Upper lobe of right lung (tissue), 1 donor: ENCODE measurements at regions not wholly inside any gene's neighbourhood (a gene's known extent, or its start where the extent isn't known, plus 50 kb on each side); places are given as distances from the start of the nearest gene placed in this dataset.

Experiments
- ATAC-seq: fragments of 200-7000 bp; cut with Tn5 transposase; one replicate; pipeline ENCODE4 v1.9.1; 2020; ENCODE audit warnings: mild to moderate bottlenecking, moderate library complexity
- DNase-seq: peaks from one replicate; pipeline ENCODE4 v3.0.0-alpha.2; 2020
- H3K27ac ChIP-seq: fragments of 200-600 bp; one replicate; pipeline ENCODE4 v1.8.0; 2022
- H3K27me3 ChIP-seq: fragments of 200-600 bp; one replicate; pipeline ENCODE4 v1.8.0; 2022; ENCODE audit warnings: mild to moderate bottlenecking
- H3K36me3 ChIP-seq: fragments of 200-600 bp; one replicate; pipeline ENCODE4 v1.8.0; 2022
- H3K4me1 ChIP-seq: fragments of 200-600 bp; one replicate; pipeline ENCODE4 v1.8.0; 2022
- H3K4me3 ChIP-seq: fragments of 200-600 bp; one replicate; pipeline ENCODE4 v1.8.0; 2022; ENCODE audit warnings: mild to moderate bottlenecking
- H3K9me3 ChIP-seq: fragments of 200-600 bp; one replicate; pipeline ENCODE4 v1.8.0; 2022
- intact Hi-C: fragments of 100-400 bp; cut with DNase I; formaldehyde crosslinking; loops from one replicate; pipeline ENCODE4 v1.11.0; 2022
- TF ChIP-seq, protein P1 (sequence below): fragments of 200-600 bp; IDR thresholded peaks from one replicate; pipeline ENCODE4 v1.8.0; 2022; ENCODE audit warnings: antibody characterized with exemption
- donor health status: DM: no; HTN: yes; CAD: no; lungs with severe emphysema.

DNA sequence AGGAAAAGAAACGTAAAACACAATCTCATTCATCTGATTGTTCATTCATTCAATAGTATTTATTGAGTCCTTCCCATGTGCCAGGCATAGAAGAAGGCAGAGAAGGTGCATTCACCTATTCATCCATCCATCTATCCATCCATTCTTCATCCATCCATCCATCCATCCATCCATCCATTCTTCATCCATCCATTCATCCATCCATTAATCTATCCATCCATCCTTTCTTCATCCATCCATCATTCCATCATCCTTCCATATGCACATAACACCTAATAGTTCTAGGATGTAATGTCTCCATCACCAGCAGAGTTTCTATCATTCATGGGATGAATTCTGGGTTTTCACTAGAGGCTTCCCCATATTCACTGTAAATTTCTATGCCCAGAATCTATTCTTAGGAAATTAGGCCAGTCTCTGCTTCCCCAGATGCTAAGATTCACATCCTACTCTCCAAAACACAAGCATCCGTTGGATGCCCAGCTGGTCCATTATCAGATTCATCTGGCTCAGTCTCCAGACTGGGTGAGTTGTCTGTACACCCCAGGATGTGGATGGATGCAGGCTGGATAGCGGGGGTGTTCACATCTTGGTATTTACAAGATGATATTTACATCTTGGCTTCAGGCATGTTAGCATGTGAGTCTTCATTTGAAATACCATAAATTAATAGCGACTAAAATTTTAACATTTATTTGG lies 517.7 kb upstream of the SULF2 start:
- no peaks in the 10 kb centered on the region for H3K36me3 ChIP-seq
- ATAC-seq: no peak
- H3K9me3 ChIP-seq: no peaks in the 10 kb centered on the region
- intact Hi-C loops: no loop called here
- H3K27me3 ChIP-seq: no peaks in the 10 kb centered on the region
- no peak for DNase-seq
- no peak overlapping the region for H3K27ac ChIP-seq
- H3K4me3 ChIP-seq: no peak overlapping the region
- TF ChIP-seq, protein P1, sequence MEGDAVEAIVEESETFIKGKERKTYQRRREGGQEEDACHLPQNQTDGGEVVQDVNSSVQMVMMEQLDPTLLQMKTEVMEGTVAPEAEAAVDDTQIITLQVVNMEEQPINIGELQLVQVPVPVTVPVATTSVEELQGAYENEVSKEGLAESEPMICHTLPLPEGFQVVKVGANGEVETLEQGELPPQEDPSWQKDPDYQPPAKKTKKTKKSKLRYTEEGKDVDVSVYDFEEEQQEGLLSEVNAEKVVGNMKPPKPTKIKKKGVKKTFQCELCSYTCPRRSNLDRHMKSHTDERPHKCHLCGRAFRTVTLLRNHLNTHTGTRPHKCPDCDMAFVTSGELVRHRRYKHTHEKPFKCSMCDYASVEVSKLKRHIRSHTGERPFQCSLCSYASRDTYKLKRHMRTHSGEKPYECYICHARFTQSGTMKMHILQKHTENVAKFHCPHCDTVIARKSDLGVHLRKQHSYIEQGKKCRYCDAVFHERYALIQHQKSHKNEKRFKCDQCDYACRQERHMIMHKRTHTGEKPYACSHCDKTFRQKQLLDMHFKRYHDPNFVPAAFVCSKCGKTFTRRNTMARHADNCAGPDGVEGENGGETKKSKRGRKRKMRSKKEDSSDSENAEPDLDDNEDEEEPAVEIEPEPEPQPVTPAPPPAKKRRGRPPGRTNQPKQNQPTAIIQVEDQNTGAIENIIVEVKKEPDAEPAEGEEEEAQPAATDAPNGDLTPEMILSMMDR: no peak
- no peaks in the 10 kb centered on the region for H3K4me1 ChIP-seq

DNA sequence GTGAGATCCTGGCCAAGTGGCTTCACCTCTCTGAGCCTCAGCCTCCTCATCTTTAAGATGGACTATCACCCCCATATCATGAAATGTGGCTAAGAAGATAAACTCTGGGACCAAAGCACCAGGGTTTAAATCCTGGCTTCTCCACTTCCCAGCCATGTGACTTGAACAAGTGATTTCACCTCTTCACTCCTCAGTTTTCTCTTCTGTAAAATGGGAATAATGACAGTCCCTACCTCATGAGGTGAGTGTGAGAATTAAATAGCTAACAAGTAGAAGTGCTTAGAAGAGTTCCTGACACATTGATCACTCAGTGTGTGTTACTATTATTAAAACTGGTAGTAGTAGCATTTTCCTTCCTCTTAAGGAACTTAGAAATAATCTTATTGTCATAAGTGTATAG lies 516.9 kb upstream of the SULF2 start:
- H3K4me3 ChIP-seq: no peak overlapping the region
- ATAC-seq (no peak), DNase-seq (no peak)
- H3K27ac ChIP-seq: no peak overlapping the region
- intact Hi-C loops: no loop called here
- no peaks in the 10 kb centered on the region for H3K4me1 ChIP-seq
- H3K27me3 ChIP-seq: no peaks in the 10 kb centered on the region
- TF ChIP-seq, protein P1: no peak
- H3K36me3 ChIP-seq: no peaks in the 10 kb centered on the region
- no peaks in the 10 kb centered on the region for H3K9me3 ChIP-seq

DNA sequence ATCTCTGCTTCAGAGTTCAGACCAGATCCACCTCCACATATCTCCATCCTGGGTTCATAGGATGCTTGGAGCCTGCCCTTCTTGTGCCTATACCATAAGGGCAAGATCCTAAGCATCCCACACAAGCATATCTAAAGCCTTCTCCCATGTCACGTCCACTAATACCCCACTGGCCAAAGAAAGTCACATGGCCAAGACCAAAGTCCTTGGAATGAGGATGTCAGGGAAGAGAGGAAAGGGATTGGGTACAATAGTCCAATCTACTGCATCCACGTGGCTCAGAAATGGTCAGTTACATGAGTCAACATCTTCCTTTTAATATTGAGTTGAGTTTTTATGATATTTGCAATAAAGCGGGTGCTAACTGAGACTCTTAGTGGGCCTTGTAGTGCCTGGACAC lies 515.9 kb upstream of the SULF2 start:
- Histone ChIP-seq H3K9me3 (no peaks in the 10 kb centered on the region), H3K36me3 (no peaks in the 10 kb centered on the region), H3K27ac (no peak overlapping the region), H3K4me3 (no peak overlapping the region), H3K4me1 (peaks cover under 1% of the 10 kb centered on the region), H3K27me3 (no peaks in the 10 kb centered on the region)
- DNase-seq (no peak), ATAC-seq (no peak)
- intact Hi-C loops: no loop called here
- TF ChIP-seq, protein P1: no peak

DNA sequence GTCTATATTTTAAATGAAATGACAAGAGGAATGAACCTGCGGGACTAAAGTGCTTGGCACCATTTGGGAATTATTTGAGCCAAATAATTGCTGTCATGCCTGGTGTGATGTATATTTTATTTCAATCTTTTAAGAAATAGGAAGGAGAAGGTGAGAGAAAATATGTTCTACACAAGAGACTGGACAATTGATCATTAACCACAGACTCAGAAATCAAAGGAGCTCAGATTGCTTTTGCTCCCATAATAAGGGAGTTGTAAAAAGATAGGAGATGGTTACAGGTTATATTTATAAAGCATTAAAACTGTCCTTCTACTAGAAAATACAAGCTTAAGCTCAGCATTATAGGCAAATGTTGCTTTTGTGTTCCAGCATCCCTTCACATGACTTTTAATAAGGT lies 515.2 kb upstream of the SULF2 start:
- H3K4me1 ChIP-seq: peaks cover 6% of the 10 kb centered on the region
- DNase-seq (no peak), ATAC-seq (no peak)
- H3K4me3 ChIP-seq: no peak overlapping the region
- H3K36me3 ChIP-seq: no peaks in the 10 kb centered on the region
- H3K27me3 ChIP-seq: no peaks in the 10 kb centered on the region
- no peaks in the 10 kb centered on the region for H3K9me3 ChIP-seq
- intact Hi-C loops: no loop called here
- TF ChIP-seq, protein P1: no peak
- H3K27ac ChIP-seq: no peak overlapping the region

DNA sequence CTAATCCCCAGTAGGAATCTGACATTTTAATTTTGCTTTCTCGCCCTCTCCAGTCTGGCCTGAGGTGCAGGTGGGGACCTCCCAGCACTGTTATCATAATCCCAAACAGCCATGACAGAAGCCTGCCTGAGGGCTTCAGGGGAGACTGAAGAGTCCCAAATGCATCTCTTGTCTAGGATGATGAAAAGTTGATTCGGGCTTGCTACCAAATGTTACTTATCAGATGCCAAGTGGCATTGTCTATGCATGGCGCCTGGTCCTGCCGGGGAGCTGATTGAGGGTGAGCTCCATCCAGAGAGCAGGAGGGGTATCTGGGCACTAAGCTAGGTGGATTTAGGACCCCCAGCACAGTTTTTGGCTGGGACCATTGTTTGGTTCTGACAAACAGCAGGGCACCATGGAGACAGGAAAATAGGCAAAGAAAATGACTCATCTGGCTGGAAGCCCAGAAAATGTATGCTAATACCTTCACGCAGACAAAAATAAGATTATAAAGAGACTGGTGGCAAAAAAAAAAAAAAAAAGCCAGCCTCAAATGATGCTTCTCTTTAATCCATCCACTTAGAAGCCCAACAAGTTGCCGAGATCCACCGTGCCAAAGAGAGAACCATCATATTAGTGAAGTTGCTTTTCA lies 513.7 kb upstream of the SULF2 start:
- Histone ChIP-seq H3K27me3 (no peaks in the 10 kb centered on the region), H3K9me3 (no peaks in the 10 kb centered on the region), H3K4me1 (peaks cover 19% of the 10 kb centered on the region), H3K36me3 (no peaks in the 10 kb centered on the region), H3K4me3 (no peak overlapping the region), H3K27ac (no peak overlapping the region)
- intact Hi-C loops: no loop called here
- no peak for DNase-seq
- TF ChIP-seq, protein P1: no peak
- ATAC-seq: no peak
